GM19193 (cell line): ENCODE measurements at regions not wholly inside any gene's neighbourhood (a gene's known extent, or its start where the extent isn't known, plus 50 kb on each side); places are given as distances from the start of the nearest gene placed in this dataset.

Experiments used
- POLR2A ChIP-seq: IDR thresholded peaks from 4 replicates; pipeline ENCODE4 v1.6.1; 2011; ENCODE audit not compliant: insufficient read depth, insufficient read length; ENCODE audit errors: extremely low read depth

DNA sequence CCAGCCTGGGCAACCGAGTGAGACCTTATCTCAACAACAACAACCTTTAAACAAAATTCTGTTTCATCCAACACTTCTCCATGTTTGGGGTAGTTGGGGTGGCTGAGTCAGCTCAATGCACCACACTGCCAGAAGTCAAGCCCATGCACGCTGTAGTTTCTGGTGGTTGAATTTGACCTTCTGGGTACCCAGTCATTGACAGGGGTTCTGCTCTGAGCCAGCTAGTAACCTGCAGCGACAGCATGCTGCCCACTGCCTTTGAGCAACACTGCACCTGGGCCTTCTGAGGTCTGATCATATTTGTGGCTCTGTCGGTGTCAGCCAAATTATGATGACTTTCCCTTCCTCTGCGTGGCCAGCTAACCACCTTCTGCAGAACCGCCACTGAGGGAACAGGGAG, 84.6 kb upstream of the ZNF438 start:
- no peak for TF ChIP-seq POLR2A

DNA sequence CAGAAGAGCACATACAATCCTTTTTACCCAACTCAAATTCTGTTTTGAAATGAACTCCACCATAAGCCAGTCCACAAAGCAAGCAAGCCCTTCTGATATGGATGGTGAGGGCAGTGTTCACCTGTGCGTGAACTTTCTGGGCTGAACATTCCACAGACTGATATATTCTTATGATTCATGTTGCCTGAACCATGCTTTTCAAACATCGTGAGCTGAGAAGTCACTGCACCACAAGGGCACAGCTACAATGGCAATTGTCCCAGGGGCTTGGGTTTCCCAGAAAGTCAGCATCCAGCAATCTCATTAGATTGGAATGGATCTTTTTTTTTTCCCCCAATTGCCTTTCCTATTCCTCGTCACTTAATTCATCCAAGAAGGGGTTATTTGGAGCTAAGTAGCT, 86.9 kb upstream of the ZNF438 start:
- TF ChIP-seq POLR2A = no peak

- no peak for TF ChIP-seq POLR2A
These were observed 88.7 kb upstream of the ZNF438 start for GRCh38 chr10:31120392-31120791.

DNA sequence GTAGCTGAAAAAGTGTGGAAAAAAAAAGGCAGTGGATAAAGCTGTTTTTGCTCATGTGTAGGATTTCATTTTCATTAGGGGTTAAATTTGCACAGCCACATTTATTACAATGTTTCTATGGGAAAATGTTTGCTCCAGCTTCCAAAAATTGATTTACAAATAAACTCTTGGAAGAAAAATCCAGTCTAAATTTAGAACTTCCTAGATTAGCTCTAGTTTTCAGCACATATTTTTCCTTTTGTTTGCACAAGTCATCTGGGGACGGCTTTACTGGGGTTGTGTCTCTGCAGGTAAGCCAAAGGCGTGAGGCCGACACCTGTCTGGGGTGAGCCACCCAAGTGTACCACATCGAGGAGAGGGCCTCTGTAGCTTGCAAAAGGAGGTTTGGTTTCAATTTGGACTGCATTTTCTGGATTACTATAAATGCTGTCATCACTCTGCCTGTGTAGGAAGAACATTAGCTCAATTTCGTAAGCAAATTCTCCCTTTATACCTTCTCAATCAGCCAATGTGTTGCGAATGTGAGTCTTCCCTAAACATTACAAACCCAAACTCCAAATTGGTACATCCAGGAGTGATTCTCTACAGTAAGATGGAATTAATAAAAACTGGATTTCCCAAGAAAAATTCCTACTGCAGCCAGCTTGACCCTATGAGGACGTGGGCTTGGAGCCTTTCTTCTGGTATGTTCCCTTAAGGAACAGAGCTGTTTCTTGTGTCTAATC, 89.5 kb upstream of the ZNF438 start:
- no peak for TF ChIP-seq POLR2A

DNA sequence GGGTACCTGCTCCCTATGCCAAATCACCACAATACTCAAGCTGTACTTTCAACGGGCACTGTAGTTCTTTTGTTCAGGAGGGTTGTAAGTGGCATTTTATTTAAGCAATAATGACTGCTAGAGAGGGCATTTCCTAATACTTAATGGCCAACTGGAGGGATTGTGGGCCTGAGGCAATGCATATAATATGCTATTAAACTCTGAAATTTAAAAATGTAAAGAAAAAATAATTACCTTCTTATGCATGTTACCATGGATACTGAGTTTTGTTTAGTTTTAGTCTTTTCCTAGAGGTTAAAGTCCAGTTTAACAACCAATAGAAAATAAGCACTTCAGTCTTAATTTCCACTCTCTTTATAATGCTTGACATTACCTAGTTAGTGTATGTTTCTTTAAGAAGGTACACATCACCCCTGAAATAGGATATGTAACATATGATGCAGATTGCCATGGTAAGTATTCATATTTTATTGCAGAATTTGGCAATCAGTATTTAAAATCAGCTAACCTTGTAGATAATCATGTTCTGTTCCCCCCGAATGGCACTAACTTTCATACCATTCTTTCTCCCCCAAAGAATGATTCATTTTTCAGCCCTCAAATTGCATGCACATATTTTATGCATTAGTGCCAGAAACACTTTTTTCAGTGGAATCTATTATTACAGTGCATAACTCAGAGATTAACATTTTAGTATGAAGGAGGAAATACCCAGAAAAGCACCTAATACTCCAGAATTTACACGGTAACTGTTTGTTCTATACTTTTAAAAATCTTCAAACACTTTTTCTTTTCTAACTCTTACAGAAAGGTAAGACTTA, 90.3 kb upstream of the ZNF438 start:
- no peak for TF ChIP-seq POLR2A

- no peak for TF ChIP-seq POLR2A
These were observed 92.3 kb upstream of the ZNF438 start for GRCh38 chr10:31123946-31124345.

DNA sequence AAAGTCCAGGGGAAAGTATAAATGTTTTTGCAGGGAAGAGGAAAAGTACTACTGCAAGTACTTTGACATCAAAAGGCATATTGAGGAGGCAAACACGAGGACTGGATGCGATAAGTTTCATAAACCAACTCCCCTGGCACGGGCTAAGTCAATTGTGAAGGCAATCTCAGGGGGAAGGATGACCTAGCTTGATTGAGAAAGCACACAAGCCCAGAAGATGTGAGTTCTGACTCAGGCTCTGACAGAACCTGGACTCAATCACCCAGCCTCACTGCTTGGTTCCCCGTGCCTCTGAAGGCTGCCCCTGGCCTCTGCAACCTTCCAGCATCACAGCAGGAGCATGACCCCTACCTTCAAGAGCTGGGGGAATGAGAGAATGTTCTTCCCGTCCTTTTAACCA, 93.2 kb upstream of the ZNF438 start:
- TF ChIP-seq POLR2A = no peak

- no peak for TF ChIP-seq POLR2A
These were observed 94.1 kb upstream of the ZNF438 start for GRCh38 chr10:31125789-31126188.

- TF ChIP-seq POLR2A = no peak
These were observed 94.9 kb upstream of the ZNF438 start for GRCh38 chr10:31126593-31126992.

DNA sequence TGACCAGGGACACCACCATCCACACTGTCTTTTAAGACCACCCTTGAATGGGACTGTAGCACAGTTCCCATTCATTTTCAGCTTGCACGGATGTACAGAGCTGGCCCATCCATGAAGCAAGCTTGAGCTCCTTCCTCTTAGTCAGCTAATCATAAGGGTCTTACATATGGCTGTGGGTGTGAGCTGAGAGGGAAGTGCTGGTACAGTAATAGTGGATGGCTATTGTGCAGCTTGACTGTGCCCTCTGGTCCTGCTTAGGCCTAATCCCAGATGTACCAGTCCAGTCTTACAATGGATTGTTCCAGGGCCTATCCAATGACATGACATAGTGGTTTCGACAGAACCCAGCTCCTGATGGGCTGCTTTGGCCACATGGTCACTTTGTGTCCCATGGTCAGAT, 96.9 kb upstream of the ZNF438 start:
- TF ChIP-seq POLR2A = no peak

- no peak for TF ChIP-seq POLR2A
These were observed 97.6 kb upstream of the ZNF438 start for GRCh38 chr10:31129271-31129670.

DNA sequence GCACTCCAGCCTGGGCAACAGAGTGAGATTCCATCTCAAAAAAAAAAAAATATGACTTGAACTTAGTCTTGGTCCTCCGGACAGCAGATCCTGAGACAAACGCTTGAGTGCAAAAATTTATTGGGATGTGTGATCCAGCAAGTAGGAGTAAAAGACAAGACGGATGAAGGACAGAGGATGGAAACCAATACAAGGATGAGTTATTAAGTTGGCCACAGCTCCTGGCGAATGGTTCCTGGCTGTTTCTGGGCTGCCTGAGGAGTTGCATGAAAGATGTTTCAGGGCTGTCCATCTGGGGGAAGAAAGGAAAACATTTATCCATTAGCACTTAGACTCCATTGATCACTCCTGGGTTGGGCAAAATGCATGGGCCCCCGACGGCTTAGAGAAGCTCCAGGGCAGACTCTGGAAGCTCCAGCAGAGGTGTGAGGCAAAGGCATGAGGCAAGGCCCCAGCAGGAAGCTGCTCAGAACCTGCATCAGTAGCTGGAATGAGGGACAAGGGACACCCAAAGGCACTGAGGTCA, 98.3 kb upstream of the ZNF438 start:
- TF ChIP-seq POLR2A = no peak

DNA sequence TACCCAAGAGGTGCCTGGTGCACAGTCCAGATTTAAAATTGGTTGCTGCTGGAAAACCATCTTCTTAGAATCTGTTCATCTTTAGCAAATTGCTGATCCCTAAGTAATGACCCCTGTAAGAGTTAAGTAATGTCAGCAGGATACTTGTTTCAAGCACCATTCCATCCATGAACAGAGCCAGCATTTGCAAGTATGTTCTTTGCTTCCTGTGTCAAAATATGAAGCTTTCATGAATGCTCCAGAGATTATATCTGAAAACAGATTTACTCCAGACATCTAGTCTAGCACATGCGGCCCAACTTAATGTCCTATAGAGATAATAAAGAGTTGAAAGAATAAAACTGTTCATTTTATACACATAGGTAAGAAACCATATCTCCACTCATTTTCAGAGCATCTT, 98.7 kb upstream of the ZNF438 start:
- no peak for TF ChIP-seq POLR2A

DNA sequence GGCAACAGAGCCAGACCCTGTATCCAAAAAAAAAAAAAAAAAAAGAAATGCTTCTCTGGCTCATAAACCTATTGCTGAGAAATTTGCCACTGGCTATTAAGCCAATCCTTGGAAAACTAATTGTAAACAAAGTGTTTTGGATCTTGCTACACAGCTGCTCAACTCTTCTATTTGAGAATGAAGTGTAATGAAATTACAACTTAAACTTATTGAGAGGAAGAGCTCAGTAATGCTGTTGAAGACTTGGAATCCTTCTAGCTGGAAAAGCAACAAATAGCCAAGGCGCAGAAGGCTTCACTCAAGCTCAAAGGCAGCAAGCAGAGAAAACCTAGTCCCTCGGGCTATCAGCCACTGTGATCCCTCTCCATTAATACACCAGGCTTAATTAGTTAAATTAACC, 99.6 kb upstream of the ZNF438 start:
- no peak for TF ChIP-seq POLR2A

GRCh38 chr10:31132681-31133244, 101.1 kb upstream of the ZNF438 start:
- no peak for TF ChIP-seq POLR2A

DNA sequence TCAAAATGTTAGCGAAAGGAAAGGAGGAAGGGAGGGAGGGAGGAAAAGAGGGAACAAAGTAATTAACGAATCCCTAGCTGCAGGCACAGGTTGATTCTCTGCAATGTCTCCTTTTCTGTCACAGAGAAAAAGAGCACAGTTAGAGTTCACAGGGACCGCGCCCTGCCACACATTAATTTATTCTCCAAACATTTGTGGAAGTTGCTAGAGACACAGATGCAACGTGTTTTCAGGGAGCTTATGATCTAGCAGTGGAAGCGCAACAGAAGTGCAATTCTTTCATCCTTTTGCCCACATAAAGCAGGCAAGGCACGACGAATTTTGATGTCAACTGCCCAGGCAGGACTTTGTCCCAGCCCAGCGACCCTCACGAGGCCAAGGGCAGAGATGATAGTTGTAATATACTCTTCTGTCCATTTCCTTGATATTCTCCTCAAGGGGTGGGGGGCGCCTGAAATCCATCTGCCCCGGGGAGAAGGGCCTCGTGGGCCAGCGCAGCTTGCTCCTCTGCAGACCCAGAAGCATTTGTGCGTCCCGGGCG, 101.7 kb upstream of the ZNF438 start:
- TF ChIP-seq POLR2A = no peak

GRCh38 chr10:31133792-31134310, 102.2 kb upstream of the ZNF438 start:
- TF ChIP-seq POLR2A = peak; percentile 55
